Right renal pelvis (tissue), 4 donors: ENCODE measurements at regions not wholly inside any gene's neighbourhood (a gene's known extent, or its start where the extent isn't known, plus 50 kb on each side); places are given as distances from the start of the nearest gene placed in this dataset.
"Not testable (repeated sequence)": the region's sequence is repeated elsewhere in the genome, so short reads cannot be mapped to it uniquely, and the experiment has no call there.

Experiments
- DNase-seq, 4 donors: peaks; one replicate each; pipeline ENCODE4 v3.0.0-alpha.2; 2013; ENCODE audit warnings: low read depth in 4 of 4, low spot score in 3 of 4, missing footprints in 1 of 4

- no peak for DNase-seq
Measured at GRCh38 chr21:19031953-19032352, 628.4 kb upstream of the TMPRSS15 start.

- DNase-seq = no peak
Measured at GRCh38 chr21:19034041-19034440, 630.5 kb upstream of the TMPRSS15 start.

- DNase-seq = no peak
Measured at GRCh38 chr21:19034560-19034959, 631.0 kb upstream of the TMPRSS15 start.

GRCh38 chr21:19045876-19046275 is 642.3 kb upstream of the TMPRSS15 start:
- no peak for DNase-seq

- DNase-seq = no peak
Measured at GRCh38 chr21:19048098-19048672, 644.6 kb upstream of the TMPRSS15 start.

GRCh38 chr21:19049567-19049966 is 646.0 kb upstream of the TMPRSS15 start:
- no peak for DNase-seq

GRCh38 chr21:19065164-19065563 is 661.6 kb upstream of the TMPRSS15 start:
- DNase-seq = no peak

- DNase-seq = no peak
Measured at GRCh38 chr21:19076031-19076430, 672.4 kb upstream of the TMPRSS15 start.

GRCh38 chr21:19109694-19110093 is 706.1 kb upstream of the TMPRSS15 start:
- DNase-seq = no peak

GRCh38 chr21:19119259-19119658 is 715.7 kb upstream of the TMPRSS15 start:
- not testable (repeated sequence) for DNase-seq

- no peak for DNase-seq
Measured at GRCh38 chr21:19120591-19120990, 717.0 kb upstream of the TMPRSS15 start.

- no peak for DNase-seq
Measured at GRCh38 chr21:19122356-19122755, 718.8 kb upstream of the TMPRSS15 start.

GRCh38 chr21:19123053-19123452 is 719.5 kb upstream of the TMPRSS15 start:
- no peak for DNase-seq

GRCh38 chr21:19123525-19123924 is 719.9 kb upstream of the TMPRSS15 start:
- DNase-seq = no peak

- no peak for DNase-seq
Measured at GRCh38 chr21:19124691-19125090, 721.1 kb upstream of the TMPRSS15 start.

- DNase-seq = no peak
Measured at GRCh38 chr21:19130379-19131028, 726.9 kb upstream of the TMPRSS15 start.

GRCh38 chr21:19141511-19141910 is 737.9 kb upstream of the TMPRSS15 start:
- no peak for DNase-seq

GRCh38 chr21:19145682-19146293 is 742.2 kb upstream of the TMPRSS15 start:
- no peak for DNase-seq

GRCh38 chr21:19148056-19148455 is 744.5 kb upstream of the TMPRSS15 start:
- no peak for DNase-seq

- DNase-seq = peak in 1 of 4 donors; percentile 1
Measured at GRCh38 chr21:19171585-19171984, 768.0 kb upstream of the TMPRSS15 start.

- no peak for DNase-seq
Measured at GRCh38 chr21:19181604-19182140, 778.1 kb upstream of the TMPRSS15 start.

GRCh38 chr21:19197950-19198349 is 794.4 kb upstream of the TMPRSS15 start:
- no peak for DNase-seq
